Epithelial cell of proximal tubule (primary cell): ENCODE measurements at regions not wholly inside any gene's neighbourhood (a gene's known extent, or its start where the extent isn't known, plus 50 kb on each side); places are given as distances from the start of the nearest gene placed in this dataset.

Experiments used
- DNase-seq: peaks from one replicate; pipeline ENCODE4 v3.0.0-alpha.2; 2011; ENCODE audit warnings: low read depth
- H3K4me3 ChIP-seq: 2 replicates; pipeline ENCODE4 v1.5.1; 2011; ENCODE audit warnings: low read depth, mild to moderate bottlenecking, low read length
- CTCF ChIP-seq: conservative IDR thresholded peaks from 2 replicates; pipeline ENCODE4 v1.5.1; 2012; ENCODE audit warnings: low read depth, mild to moderate bottlenecking, low read length

DNA sequence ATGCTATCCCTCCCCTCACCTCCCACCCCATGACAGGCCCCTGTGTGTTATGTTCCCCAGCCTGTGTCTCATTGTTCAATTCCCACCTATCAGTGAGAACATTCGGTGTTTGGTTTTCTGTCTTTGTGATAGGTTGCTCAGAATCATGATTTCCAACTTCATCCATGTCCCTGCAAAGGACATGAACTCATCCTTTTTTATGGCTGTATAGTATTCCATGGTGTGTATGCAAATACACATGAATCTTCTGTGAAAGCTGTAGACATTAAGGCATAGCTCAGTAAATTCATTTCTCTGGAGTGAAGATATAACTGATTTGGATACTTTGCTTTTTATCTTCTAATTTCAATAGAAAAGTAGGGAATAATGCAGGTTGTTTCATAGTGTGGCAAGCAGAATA is 125.8 kb upstream of the C1QTNF9B start:
- no peak overlapping the region for H3K4me3 ChIP-seq
- no peak for TF ChIP-seq CTCF
- no peak for DNase-seq

DNA sequence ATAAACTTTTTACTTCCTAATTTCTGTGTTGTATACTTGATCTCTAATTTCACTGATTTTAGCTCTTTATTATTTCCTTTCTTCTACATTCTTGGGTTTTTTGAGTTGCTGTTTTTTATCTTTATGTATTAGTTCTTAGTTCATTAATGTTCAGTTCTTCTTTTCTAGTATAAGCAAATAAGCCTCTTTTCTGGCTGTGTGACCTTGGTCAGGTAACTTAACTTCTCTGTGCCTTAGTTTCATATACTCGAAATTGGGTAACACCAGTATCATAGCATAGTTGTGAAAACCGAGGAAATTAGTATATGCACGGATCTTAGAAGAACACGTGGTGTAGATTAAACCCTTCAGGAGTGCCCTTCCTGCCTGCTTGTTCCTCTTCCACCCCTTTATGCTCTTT is 130.2 kb upstream of the C1QTNF9B start:
- TF ChIP-seq CTCF, result no peak
- DNase-seq, result no peak
- H3K4me3 ChIP-seq, result no peak overlapping the region

DNA sequence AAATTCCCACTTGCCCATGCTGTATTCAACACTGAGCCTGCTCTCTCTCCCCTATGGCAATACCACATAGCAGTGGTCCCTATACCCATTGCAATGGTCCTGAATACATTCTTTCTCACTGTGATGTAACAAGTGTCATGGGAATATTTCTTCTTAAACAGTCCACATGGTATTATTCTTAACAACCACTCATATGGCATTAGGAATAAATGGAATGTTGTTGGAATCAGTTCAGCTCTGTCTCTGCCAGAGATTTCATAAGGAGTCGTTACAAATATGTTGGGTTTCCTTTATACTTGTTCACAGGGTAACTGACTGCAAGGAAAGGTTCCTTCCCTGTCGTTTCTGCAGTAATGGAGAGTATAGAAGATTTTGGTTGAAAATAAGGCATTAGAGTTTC is 128.3 kb upstream of the SPATA13 start:
- no peak for TF ChIP-seq CTCF
- no peak for DNase-seq
- no peak overlapping the region for H3K4me3 ChIP-seq

DNA sequence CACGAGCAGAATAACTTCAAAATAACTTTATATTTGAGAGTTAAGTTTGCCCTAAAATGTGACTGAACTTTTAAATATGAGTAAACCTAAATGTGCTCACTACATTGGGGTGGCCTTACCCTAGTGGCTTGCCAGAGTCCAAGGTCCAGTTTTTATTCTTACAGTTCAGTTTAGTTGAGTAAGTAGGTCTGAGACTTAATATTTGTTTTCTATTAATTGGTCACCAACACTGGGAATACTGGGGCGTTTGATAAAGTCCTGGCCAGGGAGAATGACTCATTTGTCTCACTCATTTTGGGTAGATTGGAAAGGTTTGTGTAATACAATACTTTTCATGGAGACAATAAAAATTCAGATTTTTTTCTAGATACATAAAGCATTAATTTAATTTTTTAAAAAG is 127.8 kb upstream of the SPATA13 start:
- H3K4me3 ChIP-seq, result no peak overlapping the region
- TF ChIP-seq CTCF, result no peak
- no peak for DNase-seq

GRCh38 chr13:24033527-24034302 is 126.8 kb upstream of the SPATA13 start:
- no peak overlapping the region for H3K4me3 ChIP-seq
- no peak for TF ChIP-seq CTCF
- no peak for DNase-seq

- TF ChIP-seq CTCF, result no peak
- DNase-seq, result no peak
Measured at GRCh38 chr13:24035411-24035810, 125.1 kb upstream of the SPATA13 start.

GRCh38 chr13:24036115-24036514 is 124.4 kb upstream of the SPATA13 start:
- no peak overlapping the region for H3K4me3 ChIP-seq
- no peak for DNase-seq
- TF ChIP-seq CTCF, result no peak

More at GRCh38 chr13:24035411-24035810, 125.1 kb upstream of the SPATA13 start:
- no peak overlapping the region for H3K4me3 ChIP-seq
